Tibial nerve (tissue), 3 donors: ENCODE measurements at regions not wholly inside any gene's neighbourhood (a gene's known extent, or its start where the extent isn't known, plus 50 kb on each side); places are given as distances from the start of the nearest gene placed in this dataset.

Experiments
- CTCF ChIP-seq, 5 experiments: fragments of 200-600 bp in 3 of 5; fragments of 450-650 bp in 2 of 5; sonication (generic) in 3 of 5; IDR thresholded peaks; one replicate each; pipeline ENCODE4 v1.5.1; 2016 to 2019; ENCODE audit warnings: antibody characterized with exemption in 5 of 5, mild to moderate bottlenecking in 3 of 5, moderate library complexity in 2 of 5
- POLR2A ChIP-seq, 2 donors: fragments of 450-650 bp; IDR thresholded peaks; one replicate each; pipeline ENCODE4 v1.6.1; 2017; ENCODE audit warnings: antibody characterized with exemption in 2 of 2, mild to moderate bottlenecking in 2 of 2, moderate library complexity in 2 of 2

- TF ChIP-seq CTCF (IDR thresholded peaks at IDR 0.05) (no peak), POLR2A (IDR thresholded peaks at IDR 0.05) (no peak)
Measured at GRCh38 chr15:52872036-52872818, 82.1 kb upstream of the ONECUT1 start.
